ENCODE measurements at regions not wholly inside any gene's neighbourhood (a gene's known extent, or its start where the extent isn't known, plus 50 kb on each side); places are given as distances from the start of the nearest gene placed in this dataset.

- no peak for ATAC-seq
- no peak for DNase-seq (ENCODE audit: low spot score)
These were observed 205.5 kb downstream of the UBE2E3 start for GRCh38 chr2:181185948-181186347.

- DNase-seq (ENCODE audit: low spot score) (no peak), ATAC-seq (no peak)
These were observed 208.2 kb downstream of the UBE2E3 start for GRCh38 chr2:181188605-181189004.

- ATAC-seq = no peak
These were observed 209.5 kb downstream of the UBE2E3 start for GRCh38 chr2:181189951-181190350.

GRCh38 chr2:181190711-181191110 lies 210.3 kb downstream of the UBE2E3 start:
- no peak for ATAC-seq
- DNase-seq (ENCODE audit: low spot score) = no peak

More at GRCh38 chr2:181189951-181190350, 209.5 kb downstream of the UBE2E3 start:
- DNase-seq (ENCODE audit: low spot score) = no peak

- ATAC-seq (no peak), DNase-seq (ENCODE audit: low spot score) (no peak)
These were observed 213.1 kb downstream of the UBE2E3 start for GRCh38 chr2:181193550-181193949.

GRCh38 chr2:181196401-181196800 lies 216.0 kb downstream of the UBE2E3 start:
- ATAC-seq (no peak), DNase-seq (ENCODE audit: low spot score) (no peak)

- DNase-seq (ENCODE audit: low spot score) (no peak), ATAC-seq (no peak)
These were observed 216.8 kb downstream of the UBE2E3 start for GRCh38 chr2:181197140-181197760.

GRCh38 chr2:181198183-181198864 lies 217.9 kb downstream of the UBE2E3 start:
- ATAC-seq (no peak), DNase-seq (ENCODE audit: low spot score) (no peak)

GRCh38 chr2:181203412-181203811 lies 223.0 kb downstream of the UBE2E3 start:
- ATAC-seq = no peak
- no peak for DNase-seq (ENCODE audit: low spot score)

- DNase-seq (ENCODE audit: low spot score) (no peak), ATAC-seq (no peak)
These were observed 223.5 kb downstream of the UBE2E3 start for GRCh38 chr2:181203916-181204315.

- DNase-seq (ENCODE audit: low spot score) = no peak
- ATAC-seq = no peak
These were observed 238.0 kb downstream of the UBE2E3 start for GRCh38 chr2:181218401-181218821.

- no peak for ATAC-seq
These were observed 234.0 kb upstream of the ITGA4 start for GRCh38 chr2:181223234-181223633.

GRCh38 chr2:181224866-181225265 lies 232.3 kb upstream of the ITGA4 start:
- ATAC-seq = no peak
- no peak for DNase-seq (ENCODE audit: low spot score)

More at GRCh38 chr2:181223234-181223633, 234.0 kb upstream of the ITGA4 start:
- DNase-seq (ENCODE audit: low spot score) = no peak

GRCh38 chr2:181228661-181229060 lies 228.5 kb upstream of the ITGA4 start:
- no peak for DNase-seq (ENCODE audit: low spot score)
- ATAC-seq = no peak

- no peak for DNase-seq (ENCODE audit: low spot score)
- ATAC-seq = no peak
These were observed 226.0 kb upstream of the ITGA4 start for GRCh38 chr2:181231151-181231550.

- no peak for DNase-seq (ENCODE audit: low spot score)
- no peak for ATAC-seq
These were observed 225.1 kb upstream of the ITGA4 start for GRCh38 chr2:181231886-181232621.

GRCh38 chr2:181234487-181234891 lies 222.7 kb upstream of the ITGA4 start:
- ATAC-seq (no peak), DNase-seq (ENCODE audit: low spot score) (no peak)

- no peak for DNase-seq (ENCODE audit: low spot score)
- no peak for ATAC-seq
These were observed 222.2 kb upstream of the ITGA4 start for GRCh38 chr2:181235011-181235410.

GRCh38 chr2:181235683-181236459 lies 221.3 kb upstream of the ITGA4 start:
- ATAC-seq (no peak), DNase-seq (ENCODE audit: low spot score) (no peak)

GRCh38 chr2:181239201-181239799 lies 217.9 kb upstream of the ITGA4 start:
- no peak for ATAC-seq

GRCh38 chr2:181240844-181241243 lies 216.3 kb upstream of the ITGA4 start:
- no peak for ATAC-seq
- DNase-seq (ENCODE audit: low spot score) = no peak

More at GRCh38 chr2:181239201-181239799, 217.9 kb upstream of the ITGA4 start:
- no peak for DNase-seq (ENCODE audit: low spot score)
